ENCODE measurements at regions not wholly inside any gene's neighbourhood (a gene's known extent, or its start where the extent isn't known, plus 50 kb on each side); places are given as distances from the start of the nearest gene placed in this dataset.

- no peak for DNase-seq
Observed at GRCh38 chr4:15340902-15341732, 86.7 kb upstream of the C1QTNF7 start.

DNA sequence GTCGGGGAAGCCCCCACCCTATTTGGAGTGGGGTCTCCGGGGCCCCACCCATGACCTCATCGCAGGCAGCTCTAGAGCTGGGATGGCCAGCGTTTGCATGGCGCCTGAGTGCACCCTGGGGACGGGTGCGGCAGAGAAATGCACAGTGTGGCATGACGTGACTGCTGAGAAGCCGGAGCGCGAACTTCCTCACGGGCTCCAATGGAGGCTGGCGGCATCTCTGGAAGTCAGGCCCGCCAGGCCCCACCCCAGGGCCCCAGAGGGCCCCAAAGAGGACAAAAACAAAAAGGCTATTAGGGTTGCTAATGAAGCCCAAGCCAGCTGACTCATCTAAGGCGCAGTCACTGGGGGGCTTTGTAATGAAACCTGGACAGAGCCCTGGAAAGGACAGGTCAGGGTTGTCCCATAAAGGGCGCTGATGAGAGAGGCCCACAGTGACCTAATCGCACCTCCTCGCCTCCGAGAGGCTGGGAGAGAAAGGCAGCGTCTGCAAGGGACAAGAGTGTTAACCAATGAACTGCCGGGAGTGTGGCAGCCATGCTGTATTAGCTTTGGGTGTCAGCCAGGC, 86.0 kb upstream of the C1QTNF7 start:
- DNase-seq, result no peak

DNA sequence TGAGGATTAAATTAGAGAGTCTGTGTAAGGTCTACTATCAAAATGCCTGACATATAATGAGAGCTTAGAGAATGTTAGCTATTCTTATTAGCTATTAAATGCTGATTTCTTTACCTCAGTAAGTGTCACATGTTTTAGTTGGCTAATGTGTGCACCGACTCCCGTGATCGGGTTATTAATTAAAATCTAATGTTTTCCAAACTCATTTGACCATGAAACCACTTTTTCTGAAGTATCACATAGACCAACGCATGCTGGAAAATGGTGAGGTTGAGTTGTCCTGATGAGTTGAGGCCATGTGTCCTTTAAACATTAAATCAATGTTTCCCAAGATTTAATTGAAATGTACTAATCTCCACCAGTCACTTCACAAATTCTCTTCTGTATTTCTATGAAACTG, 84.8 kb upstream of the C1QTNF7 start:
- no peak for DNase-seq

GRCh38 chr4:15343581-15343980, 84.3 kb upstream of the C1QTNF7 start:
- DNase-seq, result no peak

- no peak for DNase-seq
Observed at GRCh38 chr4:15344041-15344440, 83.8 kb upstream of the C1QTNF7 start.

GRCh38 chr4:15345134-15345533, 82.7 kb upstream of the C1QTNF7 start:
- DNase-seq, result no peak

DNA sequence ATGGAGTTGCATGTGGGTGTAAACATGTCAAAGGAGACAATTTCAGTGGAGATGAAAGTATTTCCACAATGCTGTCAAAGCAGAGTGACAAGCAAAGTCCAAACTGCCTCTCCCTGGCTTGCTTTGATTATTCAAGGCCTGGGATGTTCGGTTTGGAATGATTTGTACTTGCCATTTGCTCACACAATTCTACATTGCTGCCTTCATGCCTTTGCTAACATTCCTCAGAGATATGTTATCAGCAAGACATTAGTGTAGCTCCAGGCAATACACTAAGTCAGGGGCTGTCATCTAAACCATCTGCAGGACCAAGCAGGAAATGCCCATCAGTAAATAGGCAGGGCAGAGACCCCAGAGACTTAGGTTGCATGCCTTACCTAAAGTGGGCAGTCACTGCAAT, 79.6 kb upstream of the C1QTNF7 start:
- no peak for DNase-seq

DNA sequence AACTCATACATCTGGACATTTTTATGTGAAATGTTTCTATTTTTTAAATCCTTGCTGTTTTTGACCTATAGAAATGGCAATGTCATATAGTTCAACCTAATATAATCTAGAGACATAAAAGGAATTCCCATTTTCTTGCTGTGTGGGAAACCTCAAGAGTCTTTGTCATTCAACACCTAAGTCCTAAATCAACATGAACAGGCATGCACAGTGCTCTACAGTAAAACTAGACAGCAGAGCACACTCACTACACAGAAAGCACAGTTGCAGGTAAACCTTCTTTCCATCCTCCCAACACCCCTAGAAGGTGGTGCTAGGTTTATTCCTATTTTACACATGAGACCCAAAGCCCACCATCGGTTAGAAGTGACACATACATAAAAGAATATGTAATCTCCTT, 79.1 kb upstream of the C1QTNF7 start:
- no peak for DNase-seq

DNA sequence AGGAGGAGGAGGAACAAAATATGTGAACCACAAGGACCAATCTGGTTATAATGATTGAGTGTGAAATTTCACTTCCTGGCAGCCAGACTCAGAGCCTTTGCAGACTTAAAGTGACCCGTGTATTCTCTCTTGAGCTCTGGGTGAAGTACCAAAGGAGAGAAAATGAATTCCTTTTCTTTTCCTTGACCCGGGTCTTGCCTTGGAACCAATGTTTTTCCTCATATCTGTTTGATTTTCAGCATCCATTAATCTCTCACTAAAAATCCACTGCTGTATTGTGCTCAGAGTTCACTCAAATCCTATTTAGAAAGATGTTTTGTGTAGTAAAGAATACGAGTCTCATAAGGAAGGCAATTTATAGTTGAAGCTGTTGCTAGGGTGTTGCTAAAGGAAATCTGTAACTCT, 78.3 kb upstream of the C1QTNF7 start:
- no peak for DNase-seq

DNA sequence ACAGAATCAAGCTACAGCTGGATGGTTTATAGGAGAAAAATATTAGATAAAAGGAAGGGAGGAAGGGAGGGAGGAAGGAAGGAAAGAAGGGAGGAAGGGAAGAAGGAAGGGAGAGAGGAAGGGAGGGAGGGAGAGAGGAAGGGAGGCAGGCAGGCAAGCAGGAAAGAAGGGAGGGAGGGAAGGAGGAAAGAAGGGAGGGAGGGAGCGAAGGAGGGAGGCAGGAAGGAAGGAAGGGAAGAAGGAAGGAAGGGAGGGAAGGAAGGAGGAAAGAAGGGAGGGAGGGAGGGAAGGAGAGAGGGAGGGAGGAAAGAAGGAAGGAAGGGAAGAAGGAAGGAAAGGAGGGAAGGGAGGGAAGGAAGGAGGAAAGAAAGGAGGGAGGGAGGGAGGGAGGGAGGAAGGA, 77.9 kb upstream of the C1QTNF7 start:
- no peak for DNase-seq

- DNase-seq, result no peak
Observed at GRCh38 chr4:15352524-15352923, 75.3 kb upstream of the C1QTNF7 start.

- DNase-seq, result no peak
Observed at GRCh38 chr4:15353207-15353606, 74.6 kb upstream of the C1QTNF7 start.

DNA sequence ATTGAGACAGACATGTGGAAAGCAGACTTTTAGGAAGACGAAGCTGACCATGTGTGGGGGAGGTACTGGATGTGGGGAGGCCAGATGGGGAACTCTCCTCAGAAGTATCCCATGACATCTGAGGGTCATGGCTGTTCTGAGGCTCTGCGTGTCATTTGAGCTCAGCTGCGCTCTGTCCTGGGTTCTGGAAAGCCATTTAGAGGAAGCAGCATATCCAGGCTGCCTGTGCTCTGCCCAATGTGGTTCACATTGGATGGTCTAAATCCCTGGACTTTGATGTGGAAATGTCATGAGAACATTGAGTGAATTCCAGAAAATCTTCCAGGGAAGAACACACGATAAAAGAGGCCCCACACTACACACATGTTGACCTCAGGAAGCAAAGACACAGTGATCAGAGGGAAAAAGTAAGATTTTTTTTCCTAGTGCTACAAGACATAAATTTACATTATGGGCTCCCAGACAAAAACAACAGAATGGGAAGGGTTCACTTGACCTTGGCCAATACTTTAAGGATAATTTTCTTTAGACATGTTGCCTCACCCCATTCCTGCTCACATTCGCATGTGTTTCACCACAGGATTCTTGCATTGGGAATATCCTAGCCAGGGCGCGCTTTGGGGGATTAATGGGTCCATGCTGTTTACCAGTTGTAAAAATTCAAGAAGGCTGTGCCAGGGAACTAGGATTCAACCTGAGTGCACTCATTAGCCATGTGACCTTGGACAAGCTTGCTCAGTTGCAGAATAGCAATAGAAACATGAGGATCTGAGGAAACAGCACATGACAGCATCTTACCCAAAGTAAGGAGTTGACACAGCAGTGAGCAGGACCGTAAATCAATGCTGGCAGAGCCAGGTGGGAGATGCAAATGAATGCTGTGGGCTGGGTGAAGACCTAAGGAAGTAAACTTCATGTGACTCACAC, 73.2 kb upstream of the C1QTNF7 start:
- no peak for DNase-seq

- DNase-seq, result no peak
Observed at GRCh38 chr4:15361529-15361928, 66.3 kb upstream of the C1QTNF7 start.

- no peak for DNase-seq
Observed at GRCh38 chr4:15362541-15362940, 65.3 kb upstream of the C1QTNF7 start.

DNA sequence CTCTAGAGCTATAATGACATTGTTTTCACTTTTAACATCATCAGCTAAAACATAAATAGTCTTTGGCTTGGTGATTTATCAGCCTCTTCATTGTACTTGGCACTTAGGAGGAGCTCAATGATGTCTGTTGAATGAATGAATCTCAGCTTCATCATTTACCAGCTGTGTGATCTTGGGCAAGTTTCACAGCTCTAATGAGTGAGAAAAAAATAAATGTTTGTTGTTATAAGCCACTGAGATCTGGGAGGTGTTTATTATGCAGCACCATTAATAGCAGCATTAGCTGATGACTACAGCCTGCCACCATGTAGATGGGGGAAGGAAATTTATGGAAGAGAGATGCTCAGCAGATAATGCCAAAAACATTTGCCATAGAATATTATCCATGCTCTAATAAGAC, 63.6 kb upstream of the C1QTNF7 start:
- DNase-seq, result no peak

GRCh38 chr4:15365641-15366040, 62.2 kb upstream of the C1QTNF7 start:
- no peak for DNase-seq

GRCh38 chr4:15366721-15367120, 61.1 kb upstream of the C1QTNF7 start:
- no peak for DNase-seq

- no peak for DNase-seq
Observed at GRCh38 chr4:15368856-15369255, 59.0 kb upstream of the C1QTNF7 start.

GRCh38 chr4:15370296-15370695, 57.5 kb upstream of the C1QTNF7 start:
- no peak for DNase-seq

DNA sequence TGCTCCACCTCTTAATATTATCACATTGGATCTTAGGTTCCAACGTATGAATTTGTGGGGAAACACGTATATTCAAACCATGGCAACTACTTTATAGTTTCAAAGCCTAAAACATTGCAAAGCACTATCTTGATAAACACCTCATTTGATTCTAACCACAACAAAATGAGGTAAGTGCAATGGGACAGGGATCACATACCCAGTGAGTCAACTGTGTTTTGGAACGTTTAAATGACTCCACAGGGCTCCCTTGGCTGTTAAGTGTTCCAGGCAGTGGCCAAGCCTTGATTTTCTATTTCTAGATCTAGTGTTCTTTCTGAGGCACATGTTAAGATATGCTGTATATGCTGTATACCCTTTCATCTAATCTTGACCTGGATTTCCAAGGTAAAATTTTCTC, 54.5 kb upstream of the C1QTNF7 start:
- no peak for DNase-seq

DNA sequence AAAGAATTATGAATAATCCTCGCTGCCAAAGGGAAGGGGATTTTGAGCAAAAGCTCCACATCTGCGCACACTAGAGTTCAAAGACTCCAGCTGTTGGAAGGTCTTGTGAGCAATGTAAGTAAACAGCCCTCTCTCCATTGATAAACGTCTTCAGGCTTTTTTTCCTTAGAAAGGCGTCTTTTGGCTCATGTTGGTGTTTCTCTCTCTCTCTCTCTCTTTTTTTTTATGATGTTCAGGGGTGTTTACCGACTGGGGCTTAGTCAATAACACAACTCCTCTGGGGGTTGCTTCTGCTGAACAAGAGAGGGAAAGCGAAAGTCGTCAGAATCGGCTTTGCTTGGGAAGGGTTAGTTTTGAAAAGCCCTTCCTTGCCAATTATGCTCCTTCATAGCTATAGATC, 53.2 kb upstream of the C1QTNF7 start:
- DNase-seq, result no peak

DNA sequence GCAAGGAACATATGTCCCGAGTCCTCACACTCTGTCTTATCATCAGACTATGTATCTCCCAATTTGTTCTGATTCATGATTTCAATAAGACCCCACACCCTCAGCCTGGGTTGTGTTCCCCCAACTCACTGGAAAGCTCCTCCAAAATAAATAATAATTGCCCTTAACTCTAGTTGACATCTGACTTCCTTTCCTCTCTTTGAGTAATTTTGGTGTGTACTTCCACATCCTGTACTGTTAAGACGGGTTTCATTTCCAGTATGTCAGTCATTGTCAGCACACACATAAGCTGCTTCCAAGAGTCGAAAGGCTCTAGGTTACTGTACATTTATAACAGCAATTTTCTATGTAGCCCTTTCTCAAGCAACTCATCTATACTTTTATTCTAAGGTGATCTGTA, 52.2 kb upstream of the C1QTNF7 start:
- no peak for DNase-seq

- no peak for DNase-seq
Observed at GRCh38 chr4:15376145-15376544, 51.7 kb upstream of the C1QTNF7 start.
